ENCODE measurements at regions not wholly inside any gene's neighbourhood (a gene's known extent, or its start where the extent isn't known, plus 50 kb on each side); places are given as distances from the start of the nearest gene placed in this dataset.

- peak; percentile 41 for DNase-seq
Measured at GRCh38 chr12:105761075-105761474, 377.7 kb downstream of the NUAK1 start.

GRCh38 chr12:105764216-105764835, 374.4 kb downstream of the NUAK1 start:
- DNase-seq, result peak; percentile 86

- DNase-seq, result peak; percentile 45
Measured at GRCh38 chr12:105765053-105766014, 373.4 kb downstream of the NUAK1 start.

- DNase-seq, result no peak
Measured at GRCh38 chr12:105766029-105766428, 372.7 kb downstream of the NUAK1 start.

- no peak for DNase-seq
Measured at GRCh38 chr12:105769486-105769885, 369.3 kb downstream of the NUAK1 start.

- no peak for DNase-seq
Measured at GRCh38 chr12:105773471-105773870, 365.3 kb downstream of the NUAK1 start.

- DNase-seq, result no peak
Measured at GRCh38 chr12:105774037-105774436, 364.7 kb downstream of the NUAK1 start.

GRCh38 chr12:105775343-105775742, 363.4 kb downstream of the NUAK1 start:
- DNase-seq, result peak; percentile 74

GRCh38 chr12:105783983-105784947, 354.5 kb downstream of the NUAK1 start:
- peak; percentile 31 for DNase-seq

GRCh38 chr12:105793421-105793820, 345.3 kb downstream of the NUAK1 start:
- no peak for DNase-seq

GRCh38 chr12:105798256-105798845, 340.4 kb downstream of the NUAK1 start:
- peak; percentile 69 for DNase-seq

GRCh38 chr12:105799103-105799502, 339.7 kb downstream of the NUAK1 start:
- DNase-seq, result no peak

GRCh38 chr12:105801351-105801750, 337.4 kb downstream of the NUAK1 start:
- no peak for DNase-seq

GRCh38 chr12:105803292-105803691, 335.5 kb downstream of the NUAK1 start:
- DNase-seq, result no peak

GRCh38 chr12:105804591-105805265, 334.0 kb downstream of the NUAK1 start:
- no peak for DNase-seq

- DNase-seq, result no peak
Measured at GRCh38 chr12:105805730-105806399, 332.9 kb downstream of the NUAK1 start.

GRCh38 chr12:105806400-105806770, 332.4 kb downstream of the NUAK1 start:
- no peak for DNase-seq

- no peak for DNase-seq
Measured at GRCh38 chr12:105812366-105812765, 326.4 kb downstream of the NUAK1 start.

- no peak for DNase-seq
Measured at GRCh38 chr12:105813201-105813600, 325.6 kb downstream of the NUAK1 start.

- no peak for DNase-seq
Measured at GRCh38 chr12:105814283-105814682, 324.5 kb downstream of the NUAK1 start.

GRCh38 chr12:105819549-105819948, 319.2 kb downstream of the NUAK1 start:
- DNase-seq, result no peak
